Left hindlimb (tissue), 1 donor: ENCODE measurements at regions not wholly inside any gene's neighbourhood (a gene's known extent, or its start where the extent isn't known, plus 50 kb on each side); places are given as distances from the start of the nearest gene placed in this dataset.

Experiments used
- DNase-seq: peaks from one replicate; pipeline ENCODE4 v3.0.0-alpha.2; 2018

DNA sequence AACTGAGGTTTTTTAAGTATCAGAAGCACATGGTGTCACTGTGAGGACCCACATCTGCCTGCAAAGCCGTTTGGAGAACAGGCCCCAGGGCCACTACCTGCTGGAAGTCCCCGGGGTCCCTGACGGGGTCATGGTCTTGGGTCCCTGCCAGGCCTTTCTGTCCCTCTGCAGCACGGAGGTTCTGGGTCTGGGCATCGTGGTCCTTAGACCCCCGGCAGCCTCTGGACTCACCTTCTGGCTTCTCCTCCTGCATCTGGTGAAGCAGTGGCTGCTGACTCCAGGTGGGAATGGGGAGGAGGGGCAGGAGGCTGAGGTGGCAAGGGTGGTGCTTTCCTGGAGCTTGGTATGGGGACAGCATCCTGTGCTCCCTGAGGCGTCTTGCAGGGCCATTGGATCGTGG is 198.6 kb downstream of the TEX29 start:
- no peak for DNase-seq

DNA sequence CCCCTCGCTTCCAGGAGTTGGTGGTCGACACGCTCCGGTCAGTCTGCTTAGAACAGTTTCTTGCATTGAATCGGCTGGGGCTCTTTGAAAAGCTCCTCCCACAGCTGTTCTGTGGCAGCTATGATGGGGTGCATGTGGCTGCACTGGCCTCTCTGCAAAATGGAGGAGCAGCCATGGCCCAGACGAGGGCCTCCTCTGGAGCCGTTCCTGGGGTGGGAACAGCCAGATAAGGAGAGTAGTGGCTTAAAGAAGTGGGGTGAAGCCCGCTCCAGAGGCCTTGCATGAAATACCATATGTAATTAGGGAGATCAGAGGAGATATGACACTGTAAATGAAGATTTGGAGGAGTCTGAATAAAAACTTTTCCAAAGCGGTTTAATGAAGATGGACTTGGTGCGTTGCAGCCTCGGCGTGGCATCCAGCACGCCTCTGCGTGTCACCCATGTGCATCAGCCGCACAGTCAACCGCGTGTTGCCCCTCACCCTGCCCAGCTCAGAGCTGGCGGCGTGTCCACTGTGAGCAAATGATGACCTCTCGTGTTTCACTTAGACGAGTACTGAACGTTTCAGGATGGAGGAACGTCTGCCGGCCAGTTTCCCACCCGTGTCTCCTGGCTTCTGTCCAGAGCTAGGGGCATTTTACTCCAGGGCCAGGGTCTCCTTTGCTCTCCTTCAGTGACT is 199.2 kb downstream of the TEX29 start:
- DNase-seq: no peak

DNA sequence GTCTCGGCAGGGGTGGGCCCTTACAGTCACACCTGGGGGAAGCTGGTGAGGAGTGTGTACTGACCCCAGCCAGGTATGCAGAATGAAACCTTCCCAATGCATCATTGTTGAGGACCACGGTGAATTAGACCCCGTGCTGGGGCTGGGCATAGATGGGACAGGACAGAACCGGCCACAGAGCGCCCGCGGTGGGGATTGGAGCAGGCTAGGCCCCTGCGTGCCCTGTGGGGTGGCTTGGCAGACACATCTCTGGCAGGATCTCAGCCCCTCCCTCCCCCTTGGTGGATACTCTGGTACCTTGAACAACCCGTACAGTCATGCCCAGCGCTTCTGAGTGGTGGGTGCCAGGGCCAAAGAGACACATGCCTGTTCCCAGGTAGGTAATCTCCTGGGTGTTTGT is 200.6 kb downstream of the TEX29 start:
- no peak for DNase-seq

DNA sequence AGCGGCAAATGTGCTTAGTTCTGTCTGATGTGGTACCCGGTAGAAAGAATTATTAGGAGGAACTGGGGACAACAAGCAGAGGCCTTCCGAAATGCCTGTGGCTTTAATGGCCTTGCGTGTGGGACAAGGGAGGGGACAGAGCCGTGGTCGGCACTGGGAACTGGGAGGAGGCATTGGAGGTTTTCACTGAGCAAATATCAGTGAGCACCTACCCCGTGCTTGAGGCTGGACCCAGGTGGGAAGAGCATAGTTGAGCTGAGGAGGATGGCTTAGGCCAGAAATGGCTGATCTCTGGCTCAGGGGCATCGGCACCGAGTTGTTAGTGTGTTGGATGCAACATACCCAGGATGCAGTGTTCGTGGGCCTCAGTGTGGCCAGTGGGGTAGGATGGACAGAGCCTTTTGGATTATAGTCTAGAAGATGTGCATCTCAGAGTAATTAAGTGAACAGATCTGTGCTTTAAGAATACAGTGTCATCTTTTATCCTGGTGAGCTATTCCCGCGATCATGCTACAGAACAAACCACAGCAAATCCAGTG is 201.3 kb downstream of the TEX29 start:
- no peak for DNase-seq

DNA sequence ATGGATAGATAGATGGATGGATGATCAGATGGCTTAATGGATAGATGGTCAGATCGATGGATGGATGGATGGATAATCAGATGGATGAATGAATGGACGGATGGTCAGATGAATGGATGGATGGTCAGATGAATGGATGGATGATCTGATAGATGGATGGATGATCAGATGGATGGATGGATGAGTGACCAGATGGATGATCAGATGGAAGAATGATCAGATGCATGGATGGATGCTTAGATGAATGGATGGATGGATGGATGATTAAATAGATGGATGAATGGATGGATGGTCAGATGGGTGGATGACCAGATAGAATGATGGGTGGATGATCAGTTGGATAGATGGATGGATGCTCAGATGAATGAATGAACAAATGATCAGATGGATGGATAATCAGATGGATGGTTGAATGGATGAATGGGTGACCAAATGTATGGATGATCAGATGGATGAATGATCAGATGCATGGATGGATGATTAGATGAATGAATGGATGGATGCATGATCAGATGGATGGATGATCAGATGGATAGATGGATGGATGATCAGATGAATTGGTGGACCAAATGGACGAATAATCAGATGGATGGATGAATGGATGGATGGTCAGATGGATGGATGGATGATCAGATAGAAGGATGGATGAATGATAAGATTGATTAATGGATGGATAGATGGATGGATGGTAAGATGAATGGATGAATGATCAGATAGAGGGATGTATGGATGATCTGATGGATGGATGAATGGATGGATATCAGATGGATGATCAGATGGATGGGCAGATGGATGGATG is 205.1 kb downstream of the TEX29 start:
- DNase-seq: no peak

DNA sequence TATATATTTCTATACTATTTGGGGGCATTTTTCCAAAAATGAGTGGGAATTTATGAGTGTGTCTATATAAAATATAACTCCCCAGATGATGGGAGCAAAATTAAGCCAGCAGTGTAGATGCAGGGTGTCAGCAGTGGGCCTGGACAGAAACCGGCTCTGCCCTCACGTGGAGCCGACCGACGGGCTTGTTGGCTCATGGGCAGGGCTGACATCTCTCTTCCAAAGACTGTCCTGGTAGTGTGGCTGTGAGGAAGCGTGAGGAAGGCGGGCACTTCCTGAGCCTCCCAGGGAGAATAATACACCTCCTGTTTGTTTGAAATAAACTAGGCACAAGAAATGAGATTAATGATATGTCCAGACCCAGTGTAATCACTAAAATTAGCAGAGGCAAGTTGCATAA is 206.5 kb downstream of the TEX29 start:
- DNase-seq: no peak

DNA sequence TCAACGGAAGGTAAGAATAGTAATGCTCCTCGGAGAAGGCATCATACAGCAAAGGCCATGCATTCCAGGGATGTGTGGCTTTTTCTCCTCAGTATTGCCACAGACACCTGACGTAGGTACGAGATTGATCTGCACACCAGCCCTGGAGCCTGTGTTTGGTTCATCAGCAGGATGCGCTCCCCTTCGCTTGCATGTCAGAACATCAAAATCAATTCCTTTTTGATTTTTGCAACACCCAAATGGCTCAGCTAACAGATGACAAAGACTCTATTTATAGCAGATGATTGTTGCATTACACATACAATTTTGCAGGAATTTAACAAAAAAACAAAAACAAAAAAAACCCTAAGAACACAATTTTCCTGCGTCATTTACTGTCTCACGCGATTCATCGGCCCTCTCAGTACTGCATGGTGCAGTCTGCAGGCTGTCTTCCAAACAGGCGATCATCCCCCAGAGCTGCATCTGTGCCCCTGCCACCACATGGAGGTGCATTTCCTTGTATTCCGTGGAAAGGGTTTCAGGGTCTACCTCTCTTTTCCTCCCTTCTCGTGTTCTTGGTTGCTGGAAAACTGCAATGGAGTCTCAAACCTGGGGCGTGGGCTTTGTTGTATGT is 207.3 kb downstream of the TEX29 start:
- DNase-seq: no peak

DNA sequence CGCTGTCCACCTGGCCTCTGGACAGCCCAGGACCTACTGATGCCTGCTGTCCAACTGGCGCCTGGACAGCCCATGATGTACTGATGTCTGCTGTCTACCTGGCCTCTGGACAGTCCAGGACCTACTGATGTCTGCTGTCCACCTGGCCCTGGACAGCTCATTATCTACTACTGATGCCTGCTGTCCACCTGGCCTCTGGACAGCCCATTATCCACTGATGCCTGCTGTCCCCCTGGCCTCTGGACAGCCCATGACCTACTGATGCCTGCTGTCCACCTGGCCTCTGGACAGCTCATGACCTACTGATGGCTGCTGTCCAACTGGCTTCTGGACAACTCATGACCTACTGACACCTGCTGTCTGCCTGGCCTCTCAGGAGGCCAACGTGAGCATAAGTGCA is 208.1 kb downstream of the TEX29 start:
- no peak for DNase-seq

DNA sequence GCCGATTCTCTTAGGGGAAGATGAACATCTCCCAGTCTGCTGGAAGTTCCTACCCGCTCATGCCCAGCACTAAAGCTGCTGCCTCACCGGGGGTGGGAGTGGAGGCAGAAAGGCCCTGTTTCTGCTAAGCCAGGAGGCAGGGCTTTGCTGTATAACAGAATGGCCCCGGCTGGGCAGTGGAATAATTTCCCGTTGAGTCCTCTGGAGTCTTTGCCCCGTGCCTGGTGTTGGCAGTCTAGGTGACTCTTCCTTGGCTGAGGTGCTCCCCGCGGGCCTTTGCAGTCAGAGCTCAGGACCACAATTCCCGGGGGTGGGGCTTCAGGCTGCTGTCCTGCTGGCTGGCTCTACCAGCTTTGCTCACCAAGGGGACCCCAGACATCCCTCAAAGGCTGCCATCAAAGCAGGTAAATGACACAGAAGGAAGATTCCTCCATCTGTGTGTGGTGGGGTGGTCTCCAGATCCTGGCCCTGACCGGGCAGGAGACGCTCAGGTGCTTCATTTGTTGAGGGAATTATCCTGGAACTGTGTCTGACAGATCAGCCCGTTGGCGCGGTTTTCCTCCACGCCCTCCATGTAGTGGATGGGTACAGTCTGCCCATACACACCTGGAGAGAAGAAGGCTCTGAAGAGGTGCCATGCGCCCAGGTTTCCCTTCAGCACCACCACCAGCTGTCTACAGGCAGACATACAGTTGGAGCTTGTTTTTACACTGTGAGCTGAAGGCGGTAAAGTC is 209.9 kb downstream of the TEX29 start:
- no peak for DNase-seq

DNA sequence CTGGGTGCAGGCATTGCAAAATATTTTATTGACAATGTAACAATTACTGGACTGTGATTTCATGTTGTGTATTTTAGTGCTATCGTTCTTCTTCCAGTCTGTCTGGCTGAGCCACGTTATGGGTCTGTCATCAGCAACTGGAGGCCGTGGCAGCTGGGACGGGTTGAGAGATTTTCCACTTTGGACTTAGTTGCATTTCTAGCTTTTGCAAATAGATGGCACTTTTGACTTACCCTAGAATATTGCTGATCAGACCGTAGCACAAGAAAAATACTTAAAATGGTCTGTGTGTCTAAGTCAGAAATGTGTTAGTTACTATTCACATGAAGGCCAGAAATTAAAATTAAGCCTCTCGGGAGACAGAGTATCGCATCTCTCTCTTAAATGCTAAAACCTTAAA is 211.1 kb downstream of the TEX29 start:
- no peak for DNase-seq

DNA sequence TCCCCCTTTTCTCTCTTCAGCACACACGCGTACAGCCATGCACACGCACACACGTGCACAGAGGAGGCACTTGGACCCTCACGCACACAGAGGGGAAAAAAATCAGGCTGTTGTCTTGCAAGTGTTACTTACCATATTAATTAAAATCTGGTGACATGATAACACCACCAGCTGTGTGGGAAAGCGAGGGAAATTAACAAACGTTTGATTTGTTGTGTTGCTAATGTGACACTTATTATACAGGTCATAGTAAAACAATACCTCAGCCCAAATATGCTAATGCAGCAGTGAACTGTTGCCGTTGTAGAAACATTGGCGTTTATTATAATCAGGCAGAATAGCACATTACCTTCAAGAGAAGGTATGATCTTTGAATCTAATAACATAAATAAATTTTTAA is 211.7 kb downstream of the TEX29 start:
- no peak for DNase-seq

DNA sequence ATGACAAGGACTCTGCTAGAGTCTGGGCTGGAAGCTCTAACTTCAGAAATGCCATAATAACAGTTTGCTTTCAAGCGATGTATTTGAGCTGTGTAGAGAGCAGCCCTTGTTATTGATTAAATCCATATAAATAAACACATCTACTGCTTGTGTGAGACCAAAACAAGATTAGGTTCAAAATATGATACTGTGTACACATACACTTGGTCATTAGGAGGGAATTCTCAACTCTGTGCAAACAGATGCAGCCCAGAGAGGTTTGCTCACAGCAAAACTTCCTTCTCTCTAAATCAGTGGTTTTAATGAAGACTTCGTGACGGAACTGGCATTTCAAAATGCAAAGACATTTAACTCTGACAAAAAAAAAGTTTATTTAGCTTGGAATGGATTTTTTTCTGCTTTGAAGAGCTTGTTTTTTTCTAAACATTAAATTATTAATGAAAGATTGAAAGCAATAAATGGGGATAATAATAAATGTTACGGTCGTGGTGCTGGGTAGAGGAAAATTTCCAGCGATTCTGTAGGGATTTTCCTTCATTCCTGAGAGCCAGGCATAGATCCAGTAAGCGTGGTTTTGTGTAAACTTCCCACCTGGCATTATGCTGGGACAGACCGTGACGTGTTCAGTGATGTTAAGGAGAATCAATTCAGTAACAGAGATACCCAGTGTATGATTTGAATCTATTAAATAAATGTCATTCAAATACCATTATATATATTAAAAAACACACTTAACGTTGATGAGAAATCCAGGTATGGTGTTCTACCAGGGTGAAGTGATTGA is 213.7 kb downstream of the TEX29 start:
- no peak for DNase-seq

DNA sequence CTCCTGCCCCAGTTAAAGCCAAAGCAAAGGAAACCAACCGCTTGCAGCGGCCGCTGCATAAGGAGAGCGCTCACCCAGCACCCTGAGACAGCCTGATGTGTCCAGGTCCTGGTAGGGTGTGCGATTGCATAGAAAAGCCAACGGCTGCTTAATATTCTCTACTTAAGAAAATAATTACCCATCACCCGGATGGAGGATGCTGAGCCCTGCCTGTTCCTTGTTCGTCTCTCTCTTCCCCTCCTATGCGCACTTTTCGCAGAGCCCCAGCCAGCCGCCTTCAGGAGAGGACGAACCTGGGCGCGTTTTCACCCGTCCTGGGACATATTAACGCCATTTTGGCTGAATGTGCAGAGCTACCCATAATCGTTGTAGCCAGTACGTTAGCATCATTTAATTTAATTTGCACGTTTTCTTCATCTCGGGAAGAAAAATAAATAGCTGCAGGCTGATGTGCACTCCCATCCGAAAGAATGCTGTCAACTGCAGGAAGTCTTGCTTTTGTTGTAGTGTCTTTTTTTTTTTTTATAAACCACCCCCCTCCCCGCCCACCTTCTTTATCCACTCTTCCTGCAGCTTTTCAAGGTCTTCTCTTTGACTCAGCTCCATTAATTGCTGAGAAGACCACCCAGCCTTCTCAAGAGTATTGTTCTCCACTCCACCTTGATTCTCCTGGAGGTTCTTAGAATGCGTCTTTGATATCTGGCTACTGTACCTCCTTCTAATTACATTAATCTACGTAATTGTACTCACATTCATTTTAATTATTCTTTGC is 214.5 kb downstream of the TEX29 start:
- DNase-seq: no peak

DNA sequence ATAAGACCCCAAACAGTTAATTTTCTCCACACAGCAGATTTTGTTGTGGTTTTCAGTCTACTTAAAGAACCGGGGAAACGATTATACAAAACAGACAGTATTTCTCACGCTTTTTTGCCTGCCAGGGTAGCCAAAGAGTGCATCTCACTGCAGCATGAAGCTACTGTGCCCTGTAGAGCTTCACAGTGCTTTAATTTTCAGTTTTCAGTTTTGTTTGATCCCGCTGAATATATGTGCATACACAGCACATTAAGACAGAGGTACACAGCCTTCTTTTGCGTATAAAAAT is 215.0 kb downstream of the TEX29 start:
- DNase-seq: no peak

DNA sequence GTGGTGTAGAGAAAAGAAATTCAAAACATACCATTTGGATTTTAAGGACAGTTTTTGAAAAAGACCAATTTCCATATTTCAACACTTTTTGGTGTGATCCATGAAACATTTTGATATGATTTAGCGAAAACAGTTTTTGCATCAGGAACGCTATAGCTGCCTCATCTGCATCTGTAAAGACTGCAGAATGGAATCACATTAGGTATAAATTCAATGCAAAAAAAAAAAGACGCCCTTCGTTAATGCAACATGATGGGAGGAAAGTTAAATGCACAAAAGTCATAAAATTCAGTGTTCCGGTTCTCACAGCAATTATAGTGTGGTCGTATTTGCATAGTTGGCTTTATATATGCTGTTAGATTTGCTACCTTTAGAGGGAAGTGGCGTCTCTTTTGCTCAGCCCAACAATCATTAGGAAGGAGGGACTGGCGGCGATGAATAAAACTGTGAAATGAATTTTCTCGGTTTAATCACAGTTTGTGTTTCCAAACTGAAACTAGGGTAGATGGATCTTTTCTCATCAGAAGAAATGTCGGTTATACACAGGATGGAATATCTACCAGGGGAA is 215.7 kb downstream of the TEX29 start:
- no peak for DNase-seq

DNA sequence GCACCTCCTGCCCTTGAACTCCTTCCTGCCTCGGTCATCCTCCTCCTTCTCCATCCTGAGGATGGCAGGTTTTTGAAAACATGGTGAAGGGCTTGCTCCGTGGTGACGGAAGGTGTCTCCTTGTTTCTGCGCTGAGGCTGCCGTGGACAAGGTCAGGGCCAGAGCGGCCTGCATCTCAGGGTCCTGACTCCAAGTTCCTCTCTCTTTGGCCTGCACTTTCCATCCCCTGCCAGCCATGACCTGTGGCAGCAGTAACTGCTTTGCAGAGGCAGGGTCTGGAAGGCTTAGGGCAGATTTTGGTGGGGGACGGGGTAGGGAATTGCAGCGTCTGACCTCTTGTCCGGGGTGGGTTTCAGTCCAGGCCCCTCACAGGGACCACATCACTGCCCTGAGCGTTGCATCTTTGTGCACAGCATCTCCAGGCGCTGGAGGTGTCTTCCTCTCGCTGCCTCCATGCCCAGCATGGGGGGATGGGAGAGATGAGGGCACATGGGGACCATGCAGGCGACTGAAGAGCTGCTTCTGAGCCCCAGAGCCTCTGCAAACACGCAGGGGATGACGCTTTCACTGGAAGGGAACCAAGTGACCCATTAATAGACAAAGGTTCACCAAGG is 216.8 kb downstream of the TEX29 start:
- DNase-seq: no peak

DNA sequence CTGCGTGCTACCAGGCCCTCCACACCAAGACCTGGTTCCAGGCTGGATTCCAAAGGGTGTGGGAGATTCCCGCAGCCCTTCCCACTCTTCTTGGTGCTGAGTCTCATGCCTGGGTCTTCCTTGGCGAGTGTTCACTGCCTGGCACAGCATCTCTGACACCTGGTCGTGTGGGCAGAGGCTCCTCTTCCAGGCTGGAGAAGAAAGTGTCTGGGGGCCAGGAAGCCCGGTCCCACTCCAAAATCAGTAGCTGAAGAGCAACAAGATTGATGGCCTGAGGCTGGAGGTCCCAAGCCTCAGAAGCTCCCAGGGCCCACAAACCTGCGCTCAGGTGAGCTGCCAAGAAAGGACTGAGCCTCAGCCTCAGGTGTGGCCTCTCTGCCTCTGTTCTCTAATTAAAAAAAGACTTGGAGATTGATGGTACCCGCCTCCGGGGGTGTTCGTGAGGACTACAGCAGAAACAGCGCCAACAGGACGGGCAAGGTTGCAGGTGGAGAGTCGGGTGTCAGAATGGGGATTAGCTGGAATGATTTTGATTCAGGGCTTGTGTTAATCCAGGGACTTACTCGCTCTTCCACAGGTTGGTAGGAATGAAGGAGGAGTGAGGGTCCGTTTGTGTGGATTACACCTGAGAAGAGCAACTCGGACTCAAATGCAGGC is 217.5 kb downstream of the TEX29 start:
- no peak for DNase-seq

DNA sequence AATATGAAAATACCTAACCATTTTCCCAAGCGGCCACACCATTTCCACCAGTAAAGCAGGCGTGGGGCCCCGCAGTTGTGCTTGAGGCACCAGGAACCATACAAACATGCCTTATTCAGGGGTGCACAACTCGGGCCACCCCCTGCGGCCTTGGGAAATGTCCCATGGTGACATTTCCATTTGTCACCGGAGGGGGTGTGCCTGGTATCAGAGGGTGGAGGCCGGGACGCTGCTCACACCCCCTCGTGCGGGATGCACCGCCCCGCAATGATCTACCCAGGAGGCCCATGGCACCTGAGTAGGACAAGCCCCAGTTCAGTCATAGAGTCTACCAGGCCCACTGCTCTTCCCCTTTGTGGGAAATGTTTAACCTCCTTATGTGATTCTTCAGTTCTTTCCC is 218.8 kb downstream of the TEX29 start:
- no peak for DNase-seq

DNA sequence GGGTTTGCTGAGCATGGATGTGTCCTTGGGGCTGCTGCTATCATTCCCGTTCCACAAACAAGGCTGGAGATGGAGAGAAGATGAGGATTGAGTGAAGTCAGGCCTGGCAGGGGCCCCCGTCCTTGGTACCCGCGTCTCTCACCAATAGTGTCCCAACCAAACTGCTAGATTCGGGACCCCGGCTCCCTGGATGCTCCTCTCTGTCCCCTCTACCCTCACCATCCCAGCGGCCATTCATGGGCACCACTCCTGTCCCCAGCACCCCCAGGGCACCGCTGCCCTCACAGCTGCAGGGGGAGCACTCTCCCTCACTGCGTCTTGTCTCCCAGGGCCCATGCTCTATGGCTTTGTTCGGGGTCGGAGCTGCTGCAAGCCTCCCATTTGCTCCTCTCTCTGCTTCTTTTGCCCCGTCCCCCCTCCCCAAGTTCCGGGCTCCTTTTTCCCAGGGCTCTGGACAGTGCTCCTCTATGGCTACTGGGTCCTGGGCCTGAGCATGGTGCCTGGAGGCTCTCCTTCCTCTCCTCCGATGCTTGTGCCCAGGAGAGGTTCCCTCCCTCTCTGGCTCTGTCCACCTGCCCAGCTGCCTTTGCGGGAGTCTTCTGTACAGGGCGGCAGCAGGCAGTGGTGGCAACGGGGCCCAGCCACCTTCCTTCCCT is 219.5 kb downstream of the TEX29 start:
- DNase-seq: no peak

DNA sequence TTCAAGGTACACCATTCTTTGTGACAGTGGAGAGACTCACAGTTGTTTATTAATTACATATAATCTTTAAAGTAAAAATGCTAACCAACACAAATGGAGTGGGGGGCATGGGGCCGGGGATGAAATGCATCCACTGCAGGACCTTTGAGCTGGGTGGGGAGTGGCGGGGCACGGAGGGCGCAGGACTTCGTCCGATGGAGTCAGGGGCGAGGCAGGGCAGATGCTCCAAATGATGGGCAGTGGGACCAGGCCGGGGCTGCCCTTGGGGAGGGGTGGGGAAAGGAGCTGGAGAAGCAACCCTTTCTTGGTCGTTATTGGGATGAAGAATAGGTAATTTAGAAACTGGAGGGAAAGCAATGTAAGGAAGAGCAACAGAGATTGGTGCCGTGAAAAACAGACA is 220.0 kb downstream of the TEX29 start:
- DNase-seq: no peak
